GM12864 (cell line): ENCODE measurements at regions not wholly inside any gene's neighbourhood (a gene's known extent, or its start where the extent isn't known, plus 50 kb on each side); places are given as distances from the start of the nearest gene placed in this dataset.

Experiments
- DNase-seq: peaks from one replicate; pipeline ENCODE4 v3.0.0-alpha.2; 2011; ENCODE audit warnings: low read depth
- H3K4me3 ChIP-seq: 2 replicates; pipeline ENCODE4 v1.5.1; 2011; ENCODE audit warnings: mild to moderate bottlenecking, low read depth, low read length, control low read depth
- TF ChIP-seq, protein P1 (sequence below): IDR thresholded peaks from 2 replicates; pipeline ENCODE4 v1.5.1; 2011; ENCODE audit warnings: low read depth, mild to moderate bottlenecking, moderate library complexity, low read length, control low read depth, inconsistent platforms; ENCODE audit errors: missing control alignments

DNA sequence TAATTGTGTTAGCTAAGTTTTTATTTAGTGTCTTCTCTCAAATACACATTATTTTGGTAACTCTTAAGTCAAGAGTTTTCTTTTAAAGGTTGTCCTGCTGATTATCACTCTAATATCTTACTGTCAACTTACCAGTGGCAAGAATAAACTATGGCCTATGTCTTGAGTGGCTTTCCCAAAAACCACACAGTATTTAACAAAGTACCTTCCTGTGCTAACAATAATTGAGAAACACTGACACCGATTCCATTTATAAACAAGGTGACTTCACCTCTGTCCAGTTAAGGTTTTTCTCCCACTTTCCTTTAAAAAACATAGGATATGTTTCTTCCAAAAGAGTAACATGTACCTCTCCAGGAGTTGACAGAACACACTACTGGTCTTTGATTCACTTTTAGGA is 234.3 kb upstream of the CD96 start:
- DNase-seq, result no peak
- TF ChIP-seq, protein P1, sequence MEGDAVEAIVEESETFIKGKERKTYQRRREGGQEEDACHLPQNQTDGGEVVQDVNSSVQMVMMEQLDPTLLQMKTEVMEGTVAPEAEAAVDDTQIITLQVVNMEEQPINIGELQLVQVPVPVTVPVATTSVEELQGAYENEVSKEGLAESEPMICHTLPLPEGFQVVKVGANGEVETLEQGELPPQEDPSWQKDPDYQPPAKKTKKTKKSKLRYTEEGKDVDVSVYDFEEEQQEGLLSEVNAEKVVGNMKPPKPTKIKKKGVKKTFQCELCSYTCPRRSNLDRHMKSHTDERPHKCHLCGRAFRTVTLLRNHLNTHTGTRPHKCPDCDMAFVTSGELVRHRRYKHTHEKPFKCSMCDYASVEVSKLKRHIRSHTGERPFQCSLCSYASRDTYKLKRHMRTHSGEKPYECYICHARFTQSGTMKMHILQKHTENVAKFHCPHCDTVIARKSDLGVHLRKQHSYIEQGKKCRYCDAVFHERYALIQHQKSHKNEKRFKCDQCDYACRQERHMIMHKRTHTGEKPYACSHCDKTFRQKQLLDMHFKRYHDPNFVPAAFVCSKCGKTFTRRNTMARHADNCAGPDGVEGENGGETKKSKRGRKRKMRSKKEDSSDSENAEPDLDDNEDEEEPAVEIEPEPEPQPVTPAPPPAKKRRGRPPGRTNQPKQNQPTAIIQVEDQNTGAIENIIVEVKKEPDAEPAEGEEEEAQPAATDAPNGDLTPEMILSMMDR, result no peak
- H3K4me3 ChIP-seq, result no peak overlapping the region

DNA sequence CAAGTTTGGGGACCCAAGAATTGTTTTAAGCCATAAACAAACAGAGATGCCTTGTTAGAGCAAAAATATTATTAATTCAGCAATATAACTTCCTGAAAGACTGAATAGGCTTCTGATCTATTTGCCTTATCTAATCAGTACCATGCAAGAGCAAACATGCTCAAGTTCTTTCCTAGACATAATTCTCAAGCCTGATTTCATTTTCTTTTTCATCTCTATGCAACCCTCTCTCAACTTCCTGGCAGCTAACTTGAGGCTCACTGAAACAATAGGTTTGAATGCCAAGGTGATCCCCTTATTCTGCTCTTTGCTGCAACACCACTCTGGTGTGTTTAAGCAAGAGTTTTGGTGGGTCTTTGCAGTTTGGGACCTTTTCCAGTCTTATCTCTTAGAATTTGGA is 230.9 kb upstream of the CD96 start:
- no peak overlapping the region for H3K4me3 ChIP-seq
- DNase-seq, result no peak
- TF ChIP-seq, protein P1, result no peak

DNA sequence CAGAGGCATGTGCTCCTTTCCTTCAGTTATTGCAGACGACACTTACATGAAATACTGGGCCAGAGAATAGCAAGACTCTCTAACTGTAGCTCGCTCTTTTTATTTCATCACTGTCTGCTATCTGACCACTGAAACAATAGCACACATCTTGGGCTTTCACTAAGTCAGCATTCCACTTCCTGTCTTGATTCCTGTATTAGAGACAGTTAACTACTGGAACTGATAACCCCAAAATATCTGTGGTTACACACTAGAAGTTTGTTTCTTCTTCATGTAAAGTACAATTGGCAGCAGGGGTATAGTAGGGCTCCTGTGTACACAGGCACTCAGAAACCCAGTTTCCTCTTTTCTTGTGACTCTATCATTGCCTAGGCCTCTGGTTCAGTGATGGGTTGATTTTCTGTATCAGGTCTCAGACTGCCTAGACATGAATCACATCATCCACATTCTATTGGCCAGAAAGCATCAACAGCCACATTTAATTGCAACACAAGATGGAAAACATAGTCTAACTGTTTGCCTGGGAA is 230.2 kb upstream of the CD96 start:
- no peak for DNase-seq
- H3K4me3 ChIP-seq, result no peak overlapping the region
- TF ChIP-seq, protein P1, result no peak

DNA sequence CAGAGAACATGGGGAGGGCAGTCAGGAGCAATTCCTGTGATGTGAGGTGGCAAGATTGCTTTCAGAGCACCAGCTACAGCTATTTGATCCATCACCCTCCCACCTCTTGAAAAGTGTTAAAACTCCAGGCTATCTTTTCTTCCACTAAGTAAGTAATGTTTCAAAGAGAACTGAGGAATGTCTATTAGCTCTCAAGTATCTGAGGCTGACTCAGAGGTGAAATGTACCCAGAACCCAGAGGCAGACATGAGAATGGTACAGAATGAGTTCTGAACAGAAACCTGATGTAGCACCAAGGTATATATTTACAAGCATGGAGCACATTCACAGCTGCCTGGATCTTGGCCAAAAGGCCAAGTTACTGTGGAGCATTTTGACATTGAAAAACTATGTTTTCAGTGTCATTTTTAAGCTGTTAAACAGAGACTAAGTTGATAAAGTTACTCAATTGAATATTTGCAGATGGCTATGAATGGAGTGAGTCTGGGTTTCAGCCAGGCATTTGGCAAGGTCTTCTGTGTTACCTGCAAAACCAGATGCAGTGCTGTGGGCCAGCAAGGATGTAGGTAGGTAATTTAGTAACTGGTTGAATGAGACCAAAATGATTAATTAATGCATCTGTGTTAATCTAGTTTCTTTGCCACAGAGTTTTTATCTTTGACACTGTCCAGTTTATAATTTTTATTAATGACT is 227.7 kb upstream of the CD96 start:
- DNase-seq, result no peak
- no peak overlapping the region for H3K4me3 ChIP-seq
- TF ChIP-seq, protein P1, result no peak

DNA sequence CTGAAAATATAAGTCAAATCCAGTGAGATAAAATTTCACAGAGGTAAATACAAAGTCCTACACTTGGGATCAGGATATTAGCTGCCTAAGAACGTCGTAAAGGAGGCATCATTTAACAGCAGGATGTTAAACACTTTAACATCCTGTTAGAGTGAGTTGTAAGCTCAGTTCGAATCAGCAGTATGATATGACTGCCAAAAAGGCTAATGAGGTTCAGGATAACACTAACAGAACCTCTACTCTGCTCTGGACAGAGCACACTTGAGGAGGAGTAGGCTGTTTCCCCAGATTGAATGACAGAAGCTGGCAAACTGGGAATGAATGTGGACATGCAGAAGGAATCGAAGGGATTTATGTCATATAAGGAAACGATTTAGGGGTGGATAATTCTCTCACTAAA is 227.1 kb upstream of the CD96 start:
- no peak overlapping the region for H3K4me3 ChIP-seq
- TF ChIP-seq, protein P1, result no peak
- DNase-seq, result no peak

DNA sequence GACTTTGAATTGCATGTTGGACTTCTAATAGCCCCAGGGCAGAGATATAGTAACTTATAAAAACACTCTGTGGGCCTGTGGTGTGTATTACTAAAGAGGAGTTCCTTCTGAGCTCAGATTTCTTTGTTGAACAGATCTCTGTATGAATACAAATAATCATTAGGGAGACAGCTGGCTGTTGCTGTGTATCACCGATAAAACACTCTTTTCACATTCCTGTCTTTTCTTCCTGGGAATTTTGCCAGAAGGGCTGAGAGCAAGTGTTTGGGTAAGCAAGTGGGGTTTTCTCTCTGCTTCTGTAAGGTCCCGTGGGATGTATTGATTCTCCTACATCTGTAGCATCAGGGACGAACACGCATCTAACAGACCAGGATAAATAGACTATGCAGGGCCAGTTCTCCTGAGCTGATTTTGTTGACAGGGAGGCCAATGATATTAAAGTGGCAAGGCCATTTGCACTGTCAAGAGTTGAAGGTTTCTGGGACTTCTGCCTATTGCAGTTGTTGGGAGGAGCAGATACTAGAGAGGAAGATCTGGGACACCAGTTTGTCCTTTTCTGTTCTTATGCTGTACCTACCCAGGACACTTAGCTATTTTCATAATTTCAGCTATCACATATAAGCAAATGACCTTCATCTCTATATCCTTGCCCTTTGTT is 225.9 kb upstream of the CD96 start:
- DNase-seq, result no peak
- H3K4me3 ChIP-seq, result no peak overlapping the region
- TF ChIP-seq, protein P1, result no peak
